ENCODE measurements at regions not wholly inside any gene's neighbourhood (a gene's known extent, or its start where the extent isn't known, plus 50 kb on each side); places are given as distances from the start of the nearest gene placed in this dataset.

- Mint-ChIP-seq H3K4me3 (no peak overlapping the region), H3K36me3 (ENCODE audit: low read depth) (no peaks in the 10 kb centered on the region), H3K4me1 (ENCODE audit: low read depth) (peaks cover 7% of the 10 kb centered on the region), H3K27ac (no peak overlapping the region), H3K27me3 (no peaks in the 10 kb centered on the region), H3K9me3 (peaks cover 1% of the 10 kb centered on the region)
- intact Hi-C loops (cut with micrococcal nuclease): no loop called here
These were observed 271.6 kb downstream of the LMO4 start for GRCh38 chr1:87600055-87600850.

GRCh38 chr1:87600854-87601253, 272.2 kb downstream of the LMO4 start:
- peaks cover under 1% of the 10 kb centered on the region for H3K4me1 Mint-ChIP-seq (ENCODE audit: low read depth)
- no peaks in the 10 kb centered on the region for H3K36me3 Mint-ChIP-seq (ENCODE audit: low read depth)
- no peak overlapping the region for H3K4me3 Mint-ChIP-seq
- no peak overlapping the region for H3K27ac Mint-ChIP-seq
- intact Hi-C loops (cut with micrococcal nuclease): no loop called here
- H3K9me3 Mint-ChIP-seq: peaks cover 7% of the 10 kb centered on the region
- H3K27me3 Mint-ChIP-seq: no peaks in the 10 kb centered on the region

- Mint-ChIP-seq H3K4me3 (no peak overlapping the region), H3K27me3 (no peaks in the 10 kb centered on the region), H3K36me3 (ENCODE audit: low read depth) (no peaks in the 10 kb centered on the region), H3K4me1 (ENCODE audit: low read depth) (no peaks in the 10 kb centered on the region), H3K27ac (no peak overlapping the region), H3K9me3 (peaks cover 13% of the 10 kb centered on the region)
- intact Hi-C loops (cut with micrococcal nuclease): no loop called here
These were observed 274.9 kb downstream of the LMO4 start for GRCh38 chr1:87603626-87604025.

- H3K36me3 Mint-ChIP-seq (ENCODE audit: low read depth): no peaks in the 10 kb centered on the region
- intact Hi-C loops (cut with micrococcal nuclease): no loop called here
- H3K27me3 Mint-ChIP-seq: no peaks in the 10 kb centered on the region
- no peak overlapping the region for H3K27ac Mint-ChIP-seq
- no peak overlapping the region for H3K4me3 Mint-ChIP-seq
- no peaks in the 10 kb centered on the region for H3K9me3 Mint-ChIP-seq
- H3K4me1 Mint-ChIP-seq (ENCODE audit: low read depth): no peaks in the 10 kb centered on the region
These were observed 284.3 kb downstream of the LMO4 start for GRCh38 chr1:87612956-87613355.

- Mint-ChIP-seq H3K27ac (no peak overlapping the region), H3K27me3 (no peaks in the 10 kb centered on the region), H3K4me3 (no peak overlapping the region), H3K36me3 (ENCODE audit: low read depth) (no peaks in the 10 kb centered on the region), H3K9me3 (peaks cover 11% of the 10 kb centered on the region), H3K4me1 (ENCODE audit: low read depth) (no peaks in the 10 kb centered on the region)
- intact Hi-C loops (cut with micrococcal nuclease): no loop called here
These were observed 286.8 kb downstream of the LMO4 start for GRCh38 chr1:87615491-87615890.

GRCh38 chr1:87615901-87616300, 287.2 kb downstream of the LMO4 start:
- Mint-ChIP-seq H3K27ac (no peak overlapping the region), H3K36me3 (ENCODE audit: low read depth) (no peaks in the 10 kb centered on the region), H3K4me3 (no peak overlapping the region), H3K4me1 (ENCODE audit: low read depth) (no peaks in the 10 kb centered on the region), H3K9me3 (peaks cover 13% of the 10 kb centered on the region), H3K27me3 (no peaks in the 10 kb centered on the region)
- intact Hi-C loops (cut with micrococcal nuclease): no loop called here

- Mint-ChIP-seq H3K9me3 (peaks cover 22% of the 10 kb centered on the region), H3K4me1 (ENCODE audit: low read depth) (no peaks in the 10 kb centered on the region), H3K36me3 (ENCODE audit: low read depth) (no peaks in the 10 kb centered on the region), H3K27me3 (no peaks in the 10 kb centered on the region), H3K4me3 (no peak overlapping the region), H3K27ac (no peak overlapping the region)
- intact Hi-C loops (cut with micrococcal nuclease): no loop called here
These were observed 292.1 kb downstream of the LMO4 start for GRCh38 chr1:87620807-87621206.

GRCh38 chr1:87629673-87630072, 301.0 kb downstream of the LMO4 start:
- Mint-ChIP-seq H3K36me3 (ENCODE audit: low read depth) (no peaks in the 10 kb centered on the region), H3K27me3 (no peaks in the 10 kb centered on the region), H3K4me1 (ENCODE audit: low read depth) (no peaks in the 10 kb centered on the region), H3K27ac (no peak overlapping the region), H3K9me3 (peaks cover 18% of the 10 kb centered on the region), H3K4me3 (no peak overlapping the region)
- intact Hi-C loops (cut with micrococcal nuclease): no loop called here

- H3K9me3 Mint-ChIP-seq: peaks cover 18% of the 10 kb centered on the region
- no peaks in the 10 kb centered on the region for H3K27me3 Mint-ChIP-seq
- no peak overlapping the region for H3K27ac Mint-ChIP-seq
- H3K36me3 Mint-ChIP-seq (ENCODE audit: low read depth): no peaks in the 10 kb centered on the region
- no peaks in the 10 kb centered on the region for H3K4me1 Mint-ChIP-seq (ENCODE audit: low read depth)
- intact Hi-C loops (cut with micrococcal nuclease): no loop called here
- no peak overlapping the region for H3K4me3 Mint-ChIP-seq
These were observed 303.6 kb downstream of the LMO4 start for GRCh38 chr1:87632232-87632631.

- intact Hi-C loops (cut with micrococcal nuclease): no loop called here
- H3K27ac Mint-ChIP-seq: no peak overlapping the region
- H3K36me3 Mint-ChIP-seq (ENCODE audit: low read depth): no peaks in the 10 kb centered on the region
- no peaks in the 10 kb centered on the region for H3K4me1 Mint-ChIP-seq (ENCODE audit: low read depth)
- peaks cover 24% of the 10 kb centered on the region for H3K9me3 Mint-ChIP-seq
- no peak overlapping the region for H3K4me3 Mint-ChIP-seq
- no peaks in the 10 kb centered on the region for H3K27me3 Mint-ChIP-seq
These were observed 307.7 kb downstream of the LMO4 start for GRCh38 chr1:87636198-87636892.

- H3K27ac Mint-ChIP-seq: no peak overlapping the region
- H3K9me3 Mint-ChIP-seq: peaks cover 16% of the 10 kb centered on the region
- intact Hi-C loops (cut with micrococcal nuclease): no loop called here
- no peaks in the 10 kb centered on the region for H3K36me3 Mint-ChIP-seq (ENCODE audit: low read depth)
- H3K4me1 Mint-ChIP-seq (ENCODE audit: low read depth): no peaks in the 10 kb centered on the region
- H3K4me3 Mint-ChIP-seq: no peak overlapping the region
- H3K27me3 Mint-ChIP-seq: no peaks in the 10 kb centered on the region
These were observed 310.0 kb downstream of the LMO4 start for GRCh38 chr1:87638636-87639035.

- Mint-ChIP-seq H3K27ac (no peak overlapping the region), H3K27me3 (no peaks in the 10 kb centered on the region), H3K9me3 (peaks cover 6% of the 10 kb centered on the region)
These were observed 313.3 kb downstream of the LMO4 start for GRCh38 chr1:87641996-87642395.

GRCh38 chr1:87642581-87643221, 314.0 kb downstream of the LMO4 start:
- Mint-ChIP-seq H3K4me3 (no peak overlapping the region), H3K27ac (no peak overlapping the region), H3K9me3 (peaks cover 5% of the 10 kb centered on the region), H3K27me3 (no peaks in the 10 kb centered on the region), H3K36me3 (ENCODE audit: low read depth) (no peaks in the 10 kb centered on the region), H3K4me1 (ENCODE audit: low read depth) (no peaks in the 10 kb centered on the region)
- intact Hi-C loops (cut with micrococcal nuclease): no loop called here

More at GRCh38 chr1:87641996-87642395, 313.3 kb downstream of the LMO4 start:
- Mint-ChIP-seq H3K36me3 (ENCODE audit: low read depth) (no peaks in the 10 kb centered on the region), H3K4me1 (ENCODE audit: low read depth) (no peaks in the 10 kb centered on the region), H3K4me3 (no peak overlapping the region)
- intact Hi-C loops (cut with micrococcal nuclease): no loop called here

GRCh38 chr1:87644033-87644578, 315.4 kb downstream of the LMO4 start:
- H3K36me3 Mint-ChIP-seq (ENCODE audit: low read depth): no peaks in the 10 kb centered on the region
- no peaks in the 10 kb centered on the region for H3K4me1 Mint-ChIP-seq (ENCODE audit: low read depth)
- H3K4me3 Mint-ChIP-seq: no peak overlapping the region
- H3K27me3 Mint-ChIP-seq: no peaks in the 10 kb centered on the region
- H3K27ac Mint-ChIP-seq: no peak overlapping the region
- H3K9me3 Mint-ChIP-seq: no peaks in the 10 kb centered on the region
- intact Hi-C loops (cut with micrococcal nuclease): no loop called here

Data from dendritic cell treated with granulocyte-macrophage colony-stimulating factor and Interleukin-4, amounts not matched to agents 40 ng/mL and 50 ng/mL, for 4 days (primary cell).